ENCODE measurements at regions not wholly inside any gene's neighbourhood (a gene's known extent, or its start where the extent isn't known, plus 50 kb on each side); places are given as distances from the start of the nearest gene placed in this dataset.

- TF ChIP-seq EGR1 (IDR thresholded peaks at IDR 0.05; ENCODE audit: low read depth in 2 of 2) (no peak), CTCF (IDR thresholded peaks at IDR 0.05; ENCODE audit: low read depth, low read length, missing input control) (no peak), REST (IDR thresholded peaks at IDR 0.05) (no peak), HNF4A (conservative IDR thresholded peaks at IDR 0.05) (no peak), JUND (IDR thresholded peaks at IDR 0.05) (no peak), RAD21 (IDR thresholded peaks at IDR 0.05) (no peak), ATF3 (IDR thresholded peaks at IDR 0.05) (no peak), YY1 (IDR thresholded peaks at IDR 0.05) (no peak), NR2F2 (IDR thresholded peaks at IDR 0.05) (no peak), TAF1 (conservative IDR thresholded peaks at IDR 0.05) (no peak), MAX (IDR thresholded peaks at IDR 0.05) (no peak), GABPA (IDR thresholded peaks at IDR 0.05 in 1 of 2, conservative IDR thresholded peaks at IDR 0.05 in 1 of 2) (no peak), FOXA2 (IDR thresholded peaks at IDR 0.05) (no peak)
Observed at GRCh38 chr5:174358276-174358675, 312.8 kb downstream of the NSG2 start.
